Esophagus (tissue), 2 donors: ENCODE measurements at regions not wholly inside any gene's neighbourhood (a gene's known extent, or its start where the extent isn't known, plus 50 kb on each side); places are given as distances from the start of the nearest gene placed in this dataset.

Source experiments
- H3K27ac ChIP-seq, 2 donors: one replicate each; pipeline ENCODE4 v1.5.1; 2013; ENCODE audit warnings: low read depth in 2 of 2, mild to moderate bottlenecking in 2 of 2, inconsistent platforms in 1 of 2, low read length in 1 of 2, moderate library complexity in 1 of 2
- H3K27me3 ChIP-seq, 2 donors: one replicate each; pipeline ENCODE4 v1.6.1; 2013; ENCODE audit warnings: low read length in 2 of 2, control low read depth in 1 of 2, mild to moderate bottlenecking in 1 of 2; ENCODE audit not compliant: insufficient read depth in 2 of 2, control insufficient read depth in 1 of 2
- H3K36me3 ChIP-seq, 2 donors: one replicate each; pipeline ENCODE4 v1.6.1; 2013; ENCODE audit warnings: low read length in 1 of 2; ENCODE audit not compliant: control insufficient read depth in 2 of 2, insufficient read depth in 2 of 2
- H3K4me1 ChIP-seq, 2 donors: one replicate each; pipeline ENCODE4 v1.6.1; 2013; ENCODE audit warnings: low read length in 1 of 2; ENCODE audit not compliant: control insufficient read depth in 2 of 2, insufficient read depth in 2 of 2
- H3K4me3 ChIP-seq, 2 donors: one replicate each; pipeline ENCODE4 v1.5.1; 2013; ENCODE audit warnings: low read length in 2 of 2, mild to moderate bottlenecking in 2 of 2, low read depth in 1 of 2, moderate library complexity in 1 of 2
- H3K9me3 ChIP-seq, 2 donors: one replicate each; pipeline ENCODE4 v1.6.1; 2013; ENCODE audit warnings: mild to moderate bottlenecking in 2 of 2, low read depth in 1 of 2, low read length in 1 of 2, moderate library complexity in 1 of 2; ENCODE audit not compliant: control insufficient read depth in 2 of 2, insufficient read depth in 1 of 2
- WGBS, 2 donors: extraction: QIAGEN DNeasy Blood & Tissue Kit; methylation state at CpG; one replicate each; pipeline ENCODE4 v1.1.7; 2013; 5-methylcytosine and 5-hydroxymethylcytosine counted together
- donor health status: healthy with polysubstance abuse.
- donor health status: Bipolar disorder and iron deficiency.

GRCh38 chr16:86632206-86632605, 53.9 kb downstream of the FOXL1 start:
- WGBS, 2 donors: 87 to 93% methylated on average over 16 of the region's 16 CpGs
- Histone ChIP-seq H3K36me3 (no peaks in the 10 kb centered on the region), H3K9me3 (peaks cover 0 to 3% of the 10 kb centered on the region in 2 donors), H3K4me3 (no peak overlapping the region), H3K27me3 (no peaks in the 10 kb centered on the region), H3K27ac (no peak overlapping the region), H3K4me1 (no peaks in the 10 kb centered on the region)

GRCh38 chr16:86632944-86633343, 54.6 kb downstream of the FOXL1 start:
- Histone ChIP-seq H3K9me3 (peaks cover 0 to 3% of the 10 kb centered on the region in 2 donors), H3K4me1 (no peaks in the 10 kb centered on the region), H3K36me3 (no peaks in the 10 kb centered on the region), H3K4me3 (no peak overlapping the region), H3K27ac (no peak overlapping the region), H3K27me3 (no peaks in the 10 kb centered on the region)
- 84 to 88% methylated on average over 8 of the region's 8 CpGs for WGBS, 2 donors

- Histone ChIP-seq H3K9me3 (peaks cover 0 to 3% of the 10 kb centered on the region in 2 donors), H3K27ac (no peak overlapping the region), H3K27me3 (no peaks in the 10 kb centered on the region), H3K36me3 (no peaks in the 10 kb centered on the region), H3K4me1 (no peaks in the 10 kb centered on the region), H3K4me3 (no peak overlapping the region)
- WGBS, 2 donors: 75 to 94% methylated on average over 1 of the region's 1 CpG
Observed at GRCh38 chr16:86634292-86634691, 55.9 kb downstream of the FOXL1 start.

DNA sequence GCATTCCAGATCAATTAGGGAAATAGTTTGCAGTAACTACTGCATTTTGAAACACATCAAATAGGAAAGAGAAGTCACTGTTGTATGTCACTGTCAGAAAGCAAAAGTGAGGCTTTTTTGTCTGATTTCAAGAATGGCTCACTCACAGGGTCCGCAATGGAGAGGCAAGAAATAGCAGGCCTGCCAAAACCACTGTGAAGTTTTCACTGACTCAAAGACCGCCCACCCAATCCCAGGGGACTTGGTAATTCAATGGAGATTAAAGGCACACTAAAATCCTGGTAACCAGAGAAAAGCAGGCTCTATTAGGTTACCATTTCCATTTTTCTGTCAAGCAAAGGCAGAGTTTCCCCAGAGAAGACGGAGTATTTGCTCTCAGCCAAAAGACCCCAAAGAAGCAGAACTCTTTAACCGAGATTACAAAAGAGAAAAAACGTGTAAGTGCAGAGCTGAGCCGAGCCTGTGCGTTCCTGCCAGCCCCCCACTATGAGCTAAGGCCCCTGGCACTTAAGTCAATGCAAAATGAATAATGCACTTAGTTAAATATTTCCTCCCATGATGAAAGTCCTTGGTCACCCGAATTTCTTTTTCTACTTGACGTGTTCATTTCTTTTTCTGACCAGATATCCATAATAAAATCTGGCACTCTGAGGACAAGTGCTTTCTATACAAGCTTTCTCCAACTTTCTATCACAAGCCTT, 57.0 kb downstream of the FOXL1 start:
- H3K27ac ChIP-seq: no peak overlapping the region
- WGBS, 2 donors: 57 to 62% methylated on average over 9 of the region's 9 CpGs
- H3K27me3 ChIP-seq: no peaks in the 10 kb centered on the region
- no peaks in the 10 kb centered on the region for H3K36me3 ChIP-seq
- no peaks in the 10 kb centered on the region for H3K4me1 ChIP-seq
- H3K4me3 ChIP-seq: no peak overlapping the region
- peaks cover 0 to 3% of the 10 kb centered on the region in 2 donors for H3K9me3 ChIP-seq

DNA sequence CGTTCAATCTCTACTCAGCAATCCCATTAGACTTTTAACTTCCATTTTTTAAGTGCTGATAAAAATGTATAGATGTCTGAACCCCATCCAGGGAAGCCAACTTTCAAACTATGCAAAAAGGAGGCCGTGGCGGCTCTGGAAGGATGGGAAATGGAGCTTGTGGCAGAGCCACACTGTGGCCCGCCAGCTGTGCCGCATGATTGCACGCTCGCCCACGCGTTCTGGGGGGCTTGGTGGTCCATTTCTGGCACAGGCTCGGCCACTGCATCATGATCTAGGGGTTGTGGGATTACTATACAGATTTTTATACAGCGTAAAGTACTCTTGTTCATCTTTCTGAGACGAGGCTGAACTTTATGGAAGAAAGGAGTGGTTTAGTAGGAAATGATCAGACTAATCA, 57.6 kb downstream of the FOXL1 start:
- no peak overlapping the region for H3K27ac ChIP-seq
- 80 to 85% methylated on average over 12 of the region's 12 CpGs for WGBS, 2 donors

DNA sequence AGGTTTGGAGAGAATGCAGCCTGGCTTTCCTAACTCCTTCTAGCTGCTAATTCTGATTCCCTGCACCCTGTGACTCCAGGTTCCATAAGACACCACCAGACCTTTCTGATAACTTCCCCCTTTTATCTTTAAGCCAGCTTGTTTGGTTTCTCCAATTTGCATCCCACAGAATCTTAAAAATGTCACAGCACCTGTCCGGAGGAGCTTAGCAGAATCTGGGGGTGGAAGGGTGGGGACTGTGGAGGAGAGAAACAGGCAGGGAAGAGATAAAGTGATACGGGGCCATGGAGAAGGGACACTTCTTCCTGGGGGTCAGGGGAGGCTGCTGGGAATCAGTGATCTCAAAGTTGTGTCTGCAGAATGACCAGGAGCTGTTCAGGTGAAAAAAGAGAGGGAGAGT, 59.4 kb downstream of the FOXL1 start:
- Histone ChIP-seq H3K4me3 (no peak overlapping the region), H3K9me3 (no peaks in the 10 kb centered on the region), H3K4me1 (no peaks in the 10 kb centered on the region), H3K27ac (no peak overlapping the region), H3K27me3 (no peaks in the 10 kb centered on the region), H3K36me3 (no peaks in the 10 kb centered on the region)
- WGBS, 2 donors: 51 to 69% methylated on average over 2 of the region's 2 CpGs

More for the DNA sequence above, 57.6 kb downstream of the FOXL1 start:
- no peaks in the 10 kb centered on the region for H3K36me3 ChIP-seq
- peaks cover 0 to 3% of the 10 kb centered on the region in 2 donors for H3K9me3 ChIP-seq
- no peaks in the 10 kb centered on the region for H3K4me1 ChIP-seq
- no peaks in the 10 kb centered on the region for H3K27me3 ChIP-seq
- no peak overlapping the region for H3K4me3 ChIP-seq

GRCh38 chr16:86638642-86639041, 60.3 kb downstream of the FOXL1 start:
- Histone ChIP-seq H3K4me3 (no peak overlapping the region), H3K9me3 (no peaks in the 10 kb centered on the region), H3K4me1 (no peaks in the 10 kb centered on the region), H3K36me3 (no peaks in the 10 kb centered on the region), H3K27me3 (no peaks in the 10 kb centered on the region), H3K27ac (no peak overlapping the region)
- WGBS, 2 donors: 86 to 92% methylated on average over 10 of the region's 10 CpGs

GRCh38 chr16:86639354-86639753, 61.0 kb downstream of the FOXL1 start:
- H3K4me3 ChIP-seq: no peak overlapping the region
- no peak overlapping the region for H3K27ac ChIP-seq
- H3K4me1 ChIP-seq: no peaks in the 10 kb centered on the region
- 84 to 91% methylated on average over 12 of the region's 12 CpGs for WGBS, 2 donors
- no peaks in the 10 kb centered on the region for H3K36me3 ChIP-seq
- no peaks in the 10 kb centered on the region for H3K9me3 ChIP-seq
- no peaks in the 10 kb centered on the region for H3K27me3 ChIP-seq

GRCh38 chr16:86640265-86640843, 62.0 kb downstream of the FOXL1 start:
- Histone ChIP-seq H3K9me3 (no peaks in the 10 kb centered on the region), H3K27ac (no peak overlapping the region)
- 71 to 72% methylated on average over 13 of the region's 13 CpGs for WGBS, 2 donors

DNA sequence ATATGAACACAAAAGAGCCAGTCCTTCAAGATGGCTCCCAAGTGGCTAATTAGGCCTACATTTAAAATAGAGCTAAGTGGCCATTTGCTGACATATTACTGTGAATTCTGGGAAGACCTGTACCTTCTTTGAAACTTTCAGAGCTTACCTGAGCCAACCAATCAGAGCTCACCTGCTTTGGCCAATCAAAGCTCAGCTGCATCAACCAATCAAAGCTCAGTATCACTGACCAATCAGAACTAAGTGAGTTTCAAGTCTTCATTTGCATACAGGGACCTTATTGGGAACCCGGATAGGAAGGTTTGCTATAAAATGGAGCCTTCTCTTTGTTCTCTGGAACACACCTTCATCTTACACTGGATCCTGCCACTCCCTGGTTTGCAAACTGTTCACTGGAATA, 63.7 kb downstream of the FOXL1 start:
- WGBS, 2 donors: 85 to 88% methylated on average over 1 of the region's 1 CpG
- no peaks in the 10 kb centered on the region for H3K9me3 ChIP-seq

More at GRCh38 chr16:86640265-86640843, 62.0 kb downstream of the FOXL1 start:
- Histone ChIP-seq H3K4me1 (no peaks in the 10 kb centered on the region), H3K4me3 (no peak overlapping the region), H3K27me3 (no peaks in the 10 kb centered on the region), H3K36me3 (no peaks in the 10 kb centered on the region)

More for the DNA sequence above, 63.7 kb downstream of the FOXL1 start:
- Histone ChIP-seq H3K27ac (no peak overlapping the region), H3K36me3 (no peaks in the 10 kb centered on the region), H3K4me3 (no peak overlapping the region), H3K27me3 (no peaks in the 10 kb centered on the region), H3K4me1 (no peaks in the 10 kb centered on the region)
